GM12878 (cell line): ENCODE measurements at regions not wholly inside any gene's neighbourhood (a gene's known extent, or its start where the extent isn't known, plus 50 kb on each side); places are given as distances from the start of the nearest gene placed in this dataset.

ENCODE experiments used
- ASH2L ChIP-seq: fragments of 300-600, 200-600 bp; sonication (generic); IDR thresholded peaks from 2 replicates; pipeline ENCODE4 v1.6.1; 2017; ENCODE audit warnings: low read depth, mild to moderate bottlenecking, borderline replicate concordance
- NRF1 ChIP-seq: conservative IDR thresholded peaks from 2 replicates; pipeline ENCODE4 v1.6.1; 2011; ENCODE audit warnings: mild to moderate bottlenecking, low read depth, low read length, improper control_type of control experiment
- TF ChIP-seq, protein P1 (sequence below): IDR thresholded peaks from 2 replicates; pipeline ENCODE4 v1.6.1; 2012; ENCODE audit warnings: mild to moderate bottlenecking, low read depth, low read length
- TF ChIP-seq, protein P2 (sequence below): IDR thresholded peaks from 2 replicates; pipeline ENCODE4 v1.6.1; 2011; ENCODE audit warnings: low read depth, low read length, improper control_type of control experiment, borderline replicate concordance

DNA sequence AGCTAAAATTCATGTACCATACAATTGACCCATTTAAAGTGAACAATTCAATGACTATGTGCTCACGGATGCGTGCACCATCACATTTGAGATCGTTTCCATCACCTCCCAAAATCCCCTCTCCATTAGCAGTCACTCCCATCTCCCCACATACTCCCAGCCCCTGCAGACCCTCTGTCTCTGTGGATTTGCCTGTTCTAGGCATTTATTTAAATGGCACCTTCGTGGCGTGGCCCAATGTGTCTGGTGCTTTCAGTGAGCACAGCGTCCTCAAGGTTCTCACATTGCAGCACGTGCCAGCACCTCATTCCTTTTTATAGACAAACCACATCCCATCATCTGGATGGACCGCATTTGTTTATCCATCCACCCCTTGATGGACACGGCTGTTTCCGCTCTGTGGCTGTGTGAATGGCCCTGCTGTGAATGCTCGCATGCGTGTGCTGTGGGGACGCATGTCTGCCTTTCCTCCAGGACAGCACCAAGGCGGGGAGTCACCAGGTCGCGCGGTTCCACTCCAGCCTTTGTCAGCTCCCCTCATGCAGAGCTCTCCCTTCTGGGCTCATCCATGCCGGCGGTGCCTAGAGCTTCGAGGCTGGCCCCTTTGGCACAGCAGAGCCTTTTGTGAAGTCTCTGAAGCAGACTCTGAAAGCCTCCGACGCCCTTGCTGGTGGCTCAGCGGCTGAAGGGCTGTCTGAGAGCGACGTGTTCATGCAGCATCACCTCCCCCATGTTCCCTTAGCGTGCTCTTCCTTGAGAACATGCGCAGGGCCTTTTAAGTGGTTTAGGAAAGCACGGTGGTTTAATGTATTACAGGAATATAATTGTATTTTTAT lies 184.4 kb downstream of the KIF26A start:
- TF ChIP-seq ASH2L, result no peak
- TF ChIP-seq, protein P1, sequence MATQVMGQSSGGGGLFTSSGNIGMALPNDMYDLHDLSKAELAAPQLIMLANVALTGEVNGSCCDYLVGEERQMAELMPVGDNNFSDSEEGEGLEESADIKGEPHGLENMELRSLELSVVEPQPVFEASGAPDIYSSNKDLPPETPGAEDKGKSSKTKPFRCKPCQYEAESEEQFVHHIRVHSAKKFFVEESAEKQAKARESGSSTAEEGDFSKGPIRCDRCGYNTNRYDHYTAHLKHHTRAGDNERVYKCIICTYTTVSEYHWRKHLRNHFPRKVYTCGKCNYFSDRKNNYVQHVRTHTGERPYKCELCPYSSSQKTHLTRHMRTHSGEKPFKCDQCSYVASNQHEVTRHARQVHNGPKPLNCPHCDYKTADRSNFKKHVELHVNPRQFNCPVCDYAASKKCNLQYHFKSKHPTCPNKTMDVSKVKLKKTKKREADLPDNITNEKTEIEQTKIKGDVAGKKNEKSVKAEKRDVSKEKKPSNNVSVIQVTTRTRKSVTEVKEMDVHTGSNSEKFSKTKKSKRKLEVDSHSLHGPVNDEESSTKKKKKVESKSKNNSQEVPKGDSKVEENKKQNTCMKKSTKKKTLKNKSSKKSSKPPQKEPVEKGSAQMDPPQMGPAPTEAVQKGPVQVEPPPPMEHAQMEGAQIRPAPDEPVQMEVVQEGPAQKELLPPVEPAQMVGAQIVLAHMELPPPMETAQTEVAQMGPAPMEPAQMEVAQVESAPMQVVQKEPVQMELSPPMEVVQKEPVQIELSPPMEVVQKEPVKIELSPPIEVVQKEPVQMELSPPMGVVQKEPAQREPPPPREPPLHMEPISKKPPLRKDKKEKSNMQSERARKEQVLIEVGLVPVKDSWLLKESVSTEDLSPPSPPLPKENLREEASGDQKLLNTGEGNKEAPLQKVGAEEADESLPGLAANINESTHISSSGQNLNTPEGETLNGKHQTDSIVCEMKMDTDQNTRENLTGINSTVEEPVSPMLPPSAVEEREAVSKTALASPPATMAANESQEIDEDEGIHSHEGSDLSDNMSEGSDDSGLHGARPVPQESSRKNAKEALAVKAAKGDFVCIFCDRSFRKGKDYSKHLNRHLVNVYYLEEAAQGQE, result no peak
- TF ChIP-seq, protein P2, sequence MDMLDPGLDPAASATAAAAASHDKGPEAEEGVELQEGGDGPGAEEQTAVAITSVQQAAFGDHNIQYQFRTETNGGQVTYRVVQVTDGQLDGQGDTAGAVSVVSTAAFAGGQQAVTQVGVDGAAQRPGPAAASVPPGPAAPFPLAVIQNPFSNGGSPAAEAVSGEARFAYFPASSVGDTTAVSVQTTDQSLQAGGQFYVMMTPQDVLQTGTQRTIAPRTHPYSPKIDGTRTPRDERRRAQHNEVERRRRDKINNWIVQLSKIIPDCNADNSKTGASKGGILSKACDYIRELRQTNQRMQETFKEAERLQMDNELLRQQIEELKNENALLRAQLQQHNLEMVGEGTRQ, result no peak
- TF ChIP-seq NRF1, result no peak
